Panc1 (cell line): ENCODE measurements at regions not wholly inside any gene's neighbourhood (a gene's known extent, or its start where the extent isn't known, plus 50 kb on each side); places are given as distances from the start of the nearest gene placed in this dataset.

Experiments used
- ATAC-seq: fragments of 200-7000 bp; cut with Tn5 transposase; 2 replicates; pipeline ENCODE4 v1.9.1; 2020; ENCODE audit warnings: mild to moderate bottlenecking, moderate library complexity
- BruUV-seq: library from RNA; stranded (reverse); fragments of 400-500 nt; replicated peaks from 2 replicates; lab custom pipeline; 2021; lab: Mats Ljungman, UMichigan
- CTCF ChIA-PET: fragments of 300-600 bp; sonication (Branson Sonifier 250); formaldehyde crosslinking; loops from one replicate; lab custom pipeline; 2022; ENCODE audit warnings: antibody characterized with exemption; lab: Charles Lee
- POLR2A ChIA-PET: fragments of 300-600 bp; sonication (Branson Sonifier 250); formaldehyde crosslinking; loops from one replicate; lab custom pipeline; 2022; ENCODE audit warnings: antibody characterized with exemption; lab: Charles Lee
- DNase-seq: peaks from one replicate; pipeline ENCODE4 v3.0.0-alpha.2; 2010; ENCODE audit warnings: low read depth, low spot score
- H3K27ac ChIP-seq: 2 replicates; pipeline ENCODE4 v1.5.1; 2011; ENCODE audit warnings: mild to moderate bottlenecking, low read length, inconsistent platforms
- H3K27me3 ChIP-seq: fragments of 200-500 bp; sonication (Bioruptor generic); 2 replicates; pipeline ENCODE4 v1.6.0; 2014; ENCODE audit warnings: low read length, inconsistent platforms; ENCODE audit not compliant: control insufficient read depth, insufficient read depth
- H3K36me3 ChIP-seq: fragments of 200-500 bp; sonication (Bioruptor generic); 2 replicates; pipeline ENCODE4 v1.5.1; 2014; ENCODE audit warnings: inconsistent platforms, mild to moderate bottlenecking, low read length, moderate library complexity; ENCODE audit not compliant: control insufficient read depth, insufficient read depth
- H3K4me1 ChIP-seq: 2 replicates; pipeline ENCODE4 v1.5.1; 2011; ENCODE audit warnings: inconsistent platforms, mild to moderate bottlenecking, low read length, moderate library complexity; ENCODE audit not compliant: control insufficient read depth, insufficient read depth
- H3K4me3 ChIP-seq, 2 experiments: 2 replicates each; pipeline ENCODE4 v1.5.1; 2011 to 2012; ENCODE audit warnings: low read depth in 2 of 2, low read length in 2 of 2, mild to moderate bottlenecking in 2 of 2, inconsistent platforms in 1 of 2, moderate library complexity in 1 of 2
- H3K9me3 ChIP-seq: fragments of 200-500 bp; sonication (Bioruptor generic); 2 replicates; pipeline ENCODE4 v1.5.1; 2014; ENCODE audit warnings: low read depth, mild to moderate bottlenecking, inconsistent platforms, low read length, moderate library complexity; ENCODE audit not compliant: control insufficient read depth, insufficient read depth
- POLR2AphosphoS5 ChIP-seq: IDR thresholded peaks from 2 replicates; pipeline ENCODE4 v1.6.1; 2012; ENCODE audit warnings: mild to moderate bottlenecking, low read depth, low read length, moderate library complexity
- SIN3A ChIP-seq: IDR thresholded peaks from 2 replicates; pipeline ENCODE4 v1.6.1; 2012; ENCODE audit warnings: low read depth, mild to moderate bottlenecking, low read length, moderate library complexity, borderline replicate concordance; ENCODE audit not compliant: insufficient read depth
- TCF7L2 ChIP-seq: IDR thresholded peaks from 2 replicates; pipeline ENCODE4 v1.6.1; 2011; ENCODE audit warnings: mild to moderate bottlenecking, low read depth, low read length, inconsistent platforms
- in situ Hi-C: cut with HindIII; loops from 2 replicates; pipeline ENCODE4 v1.10.0; 2016; ENCODE audit warnings: low sequenced_read_pairs, low pct_unique_long_range_greater_than_20kb
- intact Hi-C: fragments of 100-400 bp; cut with micrococcal nuclease; formaldehyde crosslinking; loops from one replicate; pipeline ENCODE4 v1.10.0; 2022; ENCODE audit not compliant: unreplicated experiment
- TF ChIP-seq, protein P1 (sequence below), 2 experiments: IDR thresholded peaks; 2 replicates each; pipeline ENCODE4 v1.6.1; 2011 to 2012; ENCODE audit warnings: low read depth in 2 of 2, control low read depth in 1 of 2, low read length in 1 of 2, mild to moderate bottlenecking in 1 of 2, moderate library complexity in 1 of 2; ENCODE audit not compliant: insufficient read depth in 1 of 2
- TF ChIP-seq, protein P2 (sequence below): fragments of 450-650 bp; IDR thresholded peaks from 2 replicates; pipeline ENCODE4 v1.5.1; 2017; ENCODE audit warnings: mild to moderate bottlenecking

DNA sequence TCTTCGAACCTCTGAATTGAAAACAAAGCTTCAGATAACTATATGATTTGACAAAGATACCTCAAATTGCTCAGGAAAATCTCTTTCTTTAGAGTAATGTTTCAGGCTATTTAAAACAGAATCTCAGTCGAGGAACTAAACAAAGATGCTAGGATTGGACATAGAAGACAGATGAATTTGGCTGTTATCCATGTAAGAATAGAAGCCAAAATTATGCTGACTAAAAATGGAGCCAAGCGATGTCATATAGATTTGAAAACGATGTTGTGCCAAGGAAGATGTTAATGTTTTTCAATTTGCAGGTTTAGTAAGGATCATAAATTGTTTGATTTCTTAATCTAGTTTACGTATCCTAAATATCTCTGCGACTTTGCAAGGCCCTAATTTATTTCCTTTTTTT, 295.9 kb downstream of the FOXG1 start:
- ATAC-seq (no peak), DNase-seq (no peak)
- no TSS peak for BruUV-seq
- Histone ChIP-seq H3K4me3 (no peak overlapping the region), H3K4me1 (no peaks in the 10 kb centered on the region), H3K36me3 (no peaks in the 10 kb centered on the region), H3K27me3 (no peaks in the 10 kb centered on the region), H3K9me3 (no peaks in the 10 kb centered on the region), H3K27ac (no peak overlapping the region)
- intact Hi-C loops = no loop called here
- TF ChIP-seq POLR2AphosphoS5 (no peak), SIN3A (no peak), TCF7L2 (no peak)
- TF ChIP-seq, protein P1, sequence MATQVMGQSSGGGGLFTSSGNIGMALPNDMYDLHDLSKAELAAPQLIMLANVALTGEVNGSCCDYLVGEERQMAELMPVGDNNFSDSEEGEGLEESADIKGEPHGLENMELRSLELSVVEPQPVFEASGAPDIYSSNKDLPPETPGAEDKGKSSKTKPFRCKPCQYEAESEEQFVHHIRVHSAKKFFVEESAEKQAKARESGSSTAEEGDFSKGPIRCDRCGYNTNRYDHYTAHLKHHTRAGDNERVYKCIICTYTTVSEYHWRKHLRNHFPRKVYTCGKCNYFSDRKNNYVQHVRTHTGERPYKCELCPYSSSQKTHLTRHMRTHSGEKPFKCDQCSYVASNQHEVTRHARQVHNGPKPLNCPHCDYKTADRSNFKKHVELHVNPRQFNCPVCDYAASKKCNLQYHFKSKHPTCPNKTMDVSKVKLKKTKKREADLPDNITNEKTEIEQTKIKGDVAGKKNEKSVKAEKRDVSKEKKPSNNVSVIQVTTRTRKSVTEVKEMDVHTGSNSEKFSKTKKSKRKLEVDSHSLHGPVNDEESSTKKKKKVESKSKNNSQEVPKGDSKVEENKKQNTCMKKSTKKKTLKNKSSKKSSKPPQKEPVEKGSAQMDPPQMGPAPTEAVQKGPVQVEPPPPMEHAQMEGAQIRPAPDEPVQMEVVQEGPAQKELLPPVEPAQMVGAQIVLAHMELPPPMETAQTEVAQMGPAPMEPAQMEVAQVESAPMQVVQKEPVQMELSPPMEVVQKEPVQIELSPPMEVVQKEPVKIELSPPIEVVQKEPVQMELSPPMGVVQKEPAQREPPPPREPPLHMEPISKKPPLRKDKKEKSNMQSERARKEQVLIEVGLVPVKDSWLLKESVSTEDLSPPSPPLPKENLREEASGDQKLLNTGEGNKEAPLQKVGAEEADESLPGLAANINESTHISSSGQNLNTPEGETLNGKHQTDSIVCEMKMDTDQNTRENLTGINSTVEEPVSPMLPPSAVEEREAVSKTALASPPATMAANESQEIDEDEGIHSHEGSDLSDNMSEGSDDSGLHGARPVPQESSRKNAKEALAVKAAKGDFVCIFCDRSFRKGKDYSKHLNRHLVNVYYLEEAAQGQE (IDR thresholded peaks at IDR 0.05; ENCODE audit: insufficient read depth in 1 of 2, low read depth in 2 of 2, low read length in 1 of 2) = no peak
- TF ChIP-seq, protein P2, sequence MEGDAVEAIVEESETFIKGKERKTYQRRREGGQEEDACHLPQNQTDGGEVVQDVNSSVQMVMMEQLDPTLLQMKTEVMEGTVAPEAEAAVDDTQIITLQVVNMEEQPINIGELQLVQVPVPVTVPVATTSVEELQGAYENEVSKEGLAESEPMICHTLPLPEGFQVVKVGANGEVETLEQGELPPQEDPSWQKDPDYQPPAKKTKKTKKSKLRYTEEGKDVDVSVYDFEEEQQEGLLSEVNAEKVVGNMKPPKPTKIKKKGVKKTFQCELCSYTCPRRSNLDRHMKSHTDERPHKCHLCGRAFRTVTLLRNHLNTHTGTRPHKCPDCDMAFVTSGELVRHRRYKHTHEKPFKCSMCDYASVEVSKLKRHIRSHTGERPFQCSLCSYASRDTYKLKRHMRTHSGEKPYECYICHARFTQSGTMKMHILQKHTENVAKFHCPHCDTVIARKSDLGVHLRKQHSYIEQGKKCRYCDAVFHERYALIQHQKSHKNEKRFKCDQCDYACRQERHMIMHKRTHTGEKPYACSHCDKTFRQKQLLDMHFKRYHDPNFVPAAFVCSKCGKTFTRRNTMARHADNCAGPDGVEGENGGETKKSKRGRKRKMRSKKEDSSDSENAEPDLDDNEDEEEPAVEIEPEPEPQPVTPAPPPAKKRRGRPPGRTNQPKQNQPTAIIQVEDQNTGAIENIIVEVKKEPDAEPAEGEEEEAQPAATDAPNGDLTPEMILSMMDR = no peak
- in situ Hi-C loops = no loop called here
- POLR2A ChIA-PET = no interaction called here
- CTCF ChIA-PET = no interaction called here

DNA sequence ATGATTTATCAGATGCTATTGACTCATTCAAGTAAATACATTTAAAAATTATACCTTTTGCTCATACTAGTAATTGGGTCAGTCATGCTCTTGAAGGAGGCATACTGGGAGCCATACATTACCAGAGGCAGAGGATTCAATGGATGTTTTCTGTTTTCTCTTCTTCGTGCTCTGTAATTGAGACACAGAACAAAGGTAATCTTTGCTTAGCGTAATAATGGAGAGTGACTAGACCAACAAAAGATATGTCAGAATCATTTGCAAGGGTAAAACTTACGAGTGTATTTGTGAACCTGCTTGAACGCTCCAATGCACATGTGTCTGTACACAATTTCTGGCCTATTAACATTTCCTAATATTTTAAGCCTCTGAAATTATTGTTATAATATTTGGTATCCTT, 296.4 kb downstream of the FOXG1 start:
- H3K4me1 ChIP-seq = no peaks in the 10 kb centered on the region
- no peaks in the 10 kb centered on the region for H3K36me3 ChIP-seq
- in situ Hi-C loops (no loop called here), intact Hi-C loops (no loop called here)
- H3K27me3 ChIP-seq = no peaks in the 10 kb centered on the region
- DNase-seq = no peak
- no peak for ATAC-seq
- CTCF ChIA-PET = no interaction called here
- POLR2A ChIA-PET = no interaction called here
- BruUV-seq = no TSS peak
- no peaks in the 10 kb centered on the region for H3K9me3 ChIP-seq
- H3K27ac ChIP-seq = no peak overlapping the region
- H3K4me3 ChIP-seq = no peak overlapping the region
- TF ChIP-seq, protein P2 = no peak
- TF ChIP-seq POLR2AphosphoS5 (no peak), TCF7L2 (no peak), SIN3A (no peak)
- TF ChIP-seq, protein P1 (IDR thresholded peaks at IDR 0.05; ENCODE audit: insufficient read depth in 1 of 2, low read depth in 2 of 2, low read length in 1 of 2) = no peak
